ENCODE measurements at regions not wholly inside any gene's neighbourhood (a gene's known extent, or its start where the extent isn't known, plus 50 kb on each side); places are given as distances from the start of the nearest gene placed in this dataset.

GRCh38 chr4:44928785-44929184 lies 202.4 kb upstream of the GNPDA2 start:
- Histone ChIP-seq H3K9me3 (no peaks in the 10 kb centered on the region), H3K4me1 (no peaks in the 10 kb centered on the region), H3K36me3 (no peaks in the 10 kb centered on the region), H3K4me3 (no peak overlapping the region), H3K27me3 (no peaks in the 10 kb centered on the region), H3K27ac (no peak overlapping the region)
- no peak for TF ChIP-seq CTCF (IDR thresholded peaks at IDR 0.05)
- DNase-seq = no peak
- intact Hi-C loops (cut with DNase I) = no loop called here
- ATAC-seq = no peak

- H3K4me3 ChIP-seq = no peak overlapping the region
- intact Hi-C loops (cut with DNase I) = no loop called here
- no peak overlapping the region for H3K27ac ChIP-seq
- no peaks in the 10 kb centered on the region for H3K27me3 ChIP-seq
- H3K9me3 ChIP-seq = no peaks in the 10 kb centered on the region
- TF ChIP-seq CTCF (IDR thresholded peaks at IDR 0.05) = peak; percentile 6 to 48
- DNase-seq (peak in 2 of 4 donors; percentile 12 to 26), ATAC-seq (peak; percentile 68)
- no peaks in the 10 kb centered on the region for H3K4me1 ChIP-seq
- H3K36me3 ChIP-seq = no peaks in the 10 kb centered on the region
These were observed 201.3 kb upstream of the GNPDA2 start for GRCh38 chr4:44927399-44928380.

- intact Hi-C loops (cut with DNase I) = no loop called here
- Histone ChIP-seq H3K36me3 (no peaks in the 10 kb centered on the region), H3K27me3 (no peaks in the 10 kb centered on the region), H3K27ac (no peak overlapping the region), H3K4me3 (no peak overlapping the region), H3K4me1 (no peaks in the 10 kb centered on the region), H3K9me3 (no peaks in the 10 kb centered on the region)
- ATAC-seq (peak; percentile 40), DNase-seq (peak in 1 of 4 donors; percentile 5)
- no peak for TF ChIP-seq CTCF (IDR thresholded peaks at IDR 0.05)
These were observed 190.1 kb upstream of the GNPDA2 start for GRCh38 chr4:44916411-44916810.

GRCh38 chr4:44914748-44915147 lies 188.4 kb upstream of the GNPDA2 start:
- Histone ChIP-seq H3K9me3 (no peaks in the 10 kb centered on the region), H3K4me1 (no peaks in the 10 kb centered on the region), H3K27me3 (no peaks in the 10 kb centered on the region), H3K36me3 (no peaks in the 10 kb centered on the region), H3K27ac (no peak overlapping the region), H3K4me3 (no peak overlapping the region)
- DNase-seq (no peak), ATAC-seq (no peak)
- intact Hi-C loops (cut with DNase I) = no loop called here
- TF ChIP-seq CTCF (IDR thresholded peaks at IDR 0.05) = no peak

- ATAC-seq = no peak
- H3K4me1 ChIP-seq = no peaks in the 10 kb centered on the region
- H3K4me3 ChIP-seq = no peak overlapping the region
- no peaks in the 10 kb centered on the region for H3K27me3 ChIP-seq
- intact Hi-C loops (cut with DNase I) = no loop called here
- DNase-seq = no peak
- no peak for TF ChIP-seq CTCF (IDR thresholded peaks at IDR 0.05)
- H3K27ac ChIP-seq = no peak overlapping the region
- H3K36me3 ChIP-seq = no peaks in the 10 kb centered on the region
- H3K9me3 ChIP-seq = no peaks in the 10 kb centered on the region
These were observed 187.9 kb upstream of the GNPDA2 start for GRCh38 chr4:44914223-44914622.

Data from left lung (tissue), 4 donors.